GM18909 (cell line): ENCODE measurements at regions not wholly inside any gene's neighbourhood (a gene's known extent, or its start where the extent isn't known, plus 50 kb on each side); places are given as distances from the start of the nearest gene placed in this dataset.
"Not testable (repeated sequence)": the region's sequence is repeated elsewhere in the genome, so short reads cannot be mapped to it uniquely, and the experiment has no call there.

Source experiments
- ATAC-seq: cut with Tn5 transposase; IDR thresholded peaks from one replicate; pipeline ENCODE4 v1.9.1; 2021; ENCODE audit warnings: mild to moderate bottlenecking; ENCODE audit not compliant: unreplicated experiment, poor library complexity

GRCh38 chr14:58750321-58751269, 112.8 kb downstream of the DACT1 start:
- ATAC-seq: no peak

GRCh38 chr14:58751788-58752187, 114.0 kb downstream of the DACT1 start:
- ATAC-seq: no peak

GRCh38 chr14:58752289-58752688, 114.5 kb downstream of the DACT1 start:
- no peak for ATAC-seq

GRCh38 chr14:58752771-58753201, 115.0 kb downstream of the DACT1 start:
- ATAC-seq: no peak

GRCh38 chr14:58755031-58755925, 117.5 kb downstream of the DACT1 start:
- ATAC-seq: no peak

- ATAC-seq: no peak
Observed at GRCh38 chr14:58760121-58760520, 122.4 kb downstream of the DACT1 start.

GRCh38 chr14:58762629-58763028, 124.9 kb downstream of the DACT1 start:
- no peak for ATAC-seq

- no peak for ATAC-seq
Observed at GRCh38 chr14:58763210-58763609, 125.4 kb downstream of the DACT1 start.

GRCh38 chr14:58765418-58765831, 127.7 kb downstream of the DACT1 start:
- ATAC-seq: no peak

- no peak for ATAC-seq
Observed at GRCh38 chr14:58765843-58766242, 128.1 kb downstream of the DACT1 start.

- no peak for ATAC-seq
Observed at GRCh38 chr14:58769011-58769643, 131.4 kb downstream of the DACT1 start.

GRCh38 chr14:58769771-58770170, 132.0 kb downstream of the DACT1 start:
- ATAC-seq: no peak

GRCh38 chr14:58770491-58770982, 132.8 kb downstream of the DACT1 start:
- ATAC-seq: no peak

- no peak for ATAC-seq
Observed at GRCh38 chr14:58771016-58771415, 133.3 kb downstream of the DACT1 start.

GRCh38 chr14:58772116-58772515, 134.4 kb downstream of the DACT1 start:
- no peak for ATAC-seq

- no peak for ATAC-seq
Observed at GRCh38 chr14:58772794-58773620, 135.2 kb downstream of the DACT1 start.

- no peak for ATAC-seq
Observed at GRCh38 chr14:58774531-58774930, 136.8 kb downstream of the DACT1 start.

- ATAC-seq: not testable (repeated sequence)
Observed at GRCh38 chr14:58775130-58775529, 137.4 kb downstream of the DACT1 start.

- no peak for ATAC-seq
Observed at GRCh38 chr14:58776516-58776915, 138.8 kb downstream of the DACT1 start.
